B cell (primary cell): ENCODE measurements at regions not wholly inside any gene's neighbourhood (a gene's known extent, or its start where the extent isn't known, plus 50 kb on each side); places are given as distances from the start of the nearest gene placed in this dataset.
"Not testable (repeated sequence)": the region's sequence is repeated elsewhere in the genome, so short reads cannot be mapped to it uniquely, and the experiment has no call there.

Experiments
- ATAC-seq: fragments of 200-7000 bp; cut with Tn5 transposase; one replicate; pipeline ENCODE4 v1.10.0; 2021; ENCODE audit warnings: low read depth, mild to moderate bottlenecking, moderate number of reproducible peaks, moderate library complexity
- CTCF ChIA-PET: fragments of 350-600 bp; sonication (Branson Sonifier 250); formaldehyde crosslinking; loops from one replicate; lab custom pipeline; 2021; ENCODE audit warnings: antibody characterized with exemption, inconsistent platforms; lab: Charles Lee
- POLR2A ChIA-PET: fragments of 350-600 bp; sonication (Branson Sonifier 250); formaldehyde crosslinking; loops from one replicate; lab custom pipeline; 2021; ENCODE audit warnings: antibody characterized with exemption; lab: Charles Lee
- DNase-seq: peaks from one replicate; pipeline ENCODE4 v3.0.0; 2013
- H2AFZ ChIP-seq: 2 replicates; pipeline ENCODE4 v1.6.1; 2012; ENCODE audit warnings: mild to moderate bottlenecking, low read depth, low read length; ENCODE audit not compliant: insufficient read depth, poor library complexity, severe bottlenecking
- H3K27ac ChIP-seq, 2 donors: 1 replicate in 1 of 2; 2 replicates in 1 of 2; pipeline ENCODE4 v1.5.1; 2012 to 2013; ENCODE audit warnings: low read length in 2 of 2, mild to moderate bottlenecking in 2 of 2, moderate library complexity in 1 of 2
- H3K27me3 ChIP-seq, 4 experiments: fragments of 200-600 bp in 1 of 4; sonication (generic) in 1 of 4; replicated peaks in 1 of 4; 1 replicate in 2 of 4; 2 replicates in 2 of 4; pipeline versions ENCODE4 v1.6.1 to v1.7.0; 2013 to 2016; ENCODE audit warnings: low read length in 3 of 4, mild to moderate bottlenecking in 2 of 4, mixed read lengths in 1 of 4, moderate library complexity in 1 of 4; ENCODE audit not compliant: insufficient read depth in 4 of 4, control insufficient read depth in 3 of 4; ENCODE audit errors: control extremely low read depth in 1 of 4
- H3K36me3 ChIP-seq, 2 experiments: replicated peaks in 1 of 2; 1 replicate in 1 of 2; 2 replicates in 1 of 2; pipeline versions ENCODE4 v1.6.1 to v1.7.1; 2013; ENCODE audit warnings: low read length in 1 of 2; ENCODE audit not compliant: insufficient read depth in 2 of 2, control insufficient read depth in 1 of 2; ENCODE audit errors: control extremely low read depth in 1 of 2, extremely low read depth in 1 of 2
- H3K4me1 ChIP-seq, 2 donors: fragments of 200-600 bp in 1 of 2; sonication (generic) in 1 of 2; 1 replicate in 1 of 2; 2 replicates in 1 of 2; pipeline versions ENCODE4 v1.5.1 to v1.6.1; 2013 to 2017; ENCODE audit warnings: low read length in 2 of 2; ENCODE audit not compliant: control insufficient read depth in 2 of 2, insufficient read depth in 2 of 2
- H3K4me2 ChIP-seq: replicated peaks from 2 replicates; pipeline ENCODE3; 2012; ENCODE audit warnings: mild to moderate bottlenecking, low read depth, low read length; ENCODE audit not compliant: poor library complexity, severe bottlenecking
- H3K4me3 ChIP-seq, 5 experiments: fragments of 200-600 bp in 1 of 5; sonication (generic) in 1 of 5; 1 replicate in 3 of 5; 2 replicates in 2 of 5; pipeline versions ENCODE4 v1.5.1 to v1.7.0; 2011 to 2016; ENCODE audit warnings: low read length in 4 of 5, mild to moderate bottlenecking in 4 of 5, low read depth in 2 of 5, control low read depth in 1 of 5, moderate library complexity in 1 of 5; ENCODE audit not compliant: insufficient read depth in 1 of 5; ENCODE audit errors: control extremely low read depth in 1 of 5, extremely low read depth in 1 of 5
- H3K79me2 ChIP-seq: fragments of 200-600 bp; sonication (generic); one replicate; pipeline ENCODE4 v1.6.0; 2016; ENCODE audit warnings: low read length; ENCODE audit not compliant: control insufficient read depth, insufficient read depth
- H3K9ac ChIP-seq: fragments of 200-600 bp; sonication (generic); 2 replicates; pipeline ENCODE4 v1.6.1; 2017; ENCODE audit warnings: mild to moderate bottlenecking, low read length, moderate library complexity
- H3K9me3 ChIP-seq, 3 donors: one replicate each; pipeline versions ENCODE4 v1.6.1 to v1.7.1; 2013; ENCODE audit warnings: low read length in 2 of 3; ENCODE audit not compliant: control insufficient read depth in 2 of 3, insufficient read depth in 1 of 3; ENCODE audit errors: control extremely low read depth in 1 of 3
- H4K20me1 ChIP-seq: 2 replicates; pipeline ENCODE4 v1.6.0; 2012; ENCODE audit warnings: mild to moderate bottlenecking, low read length; ENCODE audit not compliant: insufficient read depth, control insufficient read depth, poor library complexity, severe bottlenecking
- H3K27ac Mint-ChIP-seq: one replicate; pipeline ENCODE4 v1.8.0; 2021; ENCODE audit warnings: mixed read lengths
- H3K27me3 Mint-ChIP-seq: one replicate; pipeline ENCODE4 v1.8.0; 2021; ENCODE audit warnings: mixed read lengths
- H3K4me1 Mint-ChIP-seq: one replicate; pipeline ENCODE4 v1.8.0; 2021; ENCODE audit warnings: mixed read lengths
- H3K4me3 Mint-ChIP-seq: one replicate; pipeline ENCODE4 v1.8.0; 2021; ENCODE audit warnings: mixed read lengths
- H3K9me3 Mint-ChIP-seq: one replicate; pipeline ENCODE4 v1.8.0; 2022; ENCODE audit warnings: mixed read lengths; ENCODE audit not compliant: insufficient read depth
- WGBS: methylation state at CpG from one replicate; pipeline ENCODE4 v1.1.5; 2013; ENCODE audit warnings: missing lambda C conversion rate; ENCODE audit not compliant: insufficient coverage; 5-methylcytosine and 5-hydroxymethylcytosine counted together
- intact Hi-C: fragments of 100-400 bp; cut with micrococcal nuclease; formaldehyde crosslinking; loops from one replicate; pipeline ENCODE4 v1.10.0; 2022

DNA sequence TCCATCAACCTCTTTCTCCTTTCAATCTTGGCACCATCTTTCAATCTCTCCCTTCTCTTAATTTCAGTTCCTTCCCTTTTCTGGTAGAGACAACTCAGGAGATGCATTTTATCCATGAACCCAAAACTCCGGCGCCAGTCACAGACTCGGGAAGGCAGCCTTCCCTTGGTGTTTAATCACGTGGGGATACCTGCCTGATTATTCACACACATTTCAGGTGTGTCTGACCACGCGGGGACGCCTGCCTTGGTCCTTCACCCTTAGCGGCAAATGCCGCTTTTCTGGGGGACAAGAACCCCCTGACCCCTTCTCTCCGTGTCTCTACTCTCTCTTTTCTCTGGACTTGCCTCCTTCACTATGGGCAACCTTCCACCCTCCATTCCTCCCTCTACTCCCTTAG lies 257.6 kb upstream of the GULP1 start:
- DNase-seq, H3K4me2 ChIP-seq, H3K27me3 Mint-ChIP-seq, CTCF ChIA-PET, H3K9me3 ChIP-seq, H3K9me3 Mint-ChIP-seq, ATAC-seq, H3K4me1 Mint-ChIP-seq, POLR2A ChIA-PET, H3K9ac ChIP-seq, intact Hi-C loops, H3K79me2 ChIP-seq, H3K27ac Mint-ChIP-seq, H3K27ac ChIP-seq, H2AFZ ChIP-seq, H3K4me3 ChIP-seq, H3K4me3 Mint-ChIP-seq, H4K20me1 ChIP-seq, H3K27me3 ChIP-seq, H3K36me3 ChIP-seq, H3K4me1 ChIP-seq: not testable (repeated sequence)
- 69% methylated on average over 10 of the region's 10 CpGs for WGBS

DNA sequence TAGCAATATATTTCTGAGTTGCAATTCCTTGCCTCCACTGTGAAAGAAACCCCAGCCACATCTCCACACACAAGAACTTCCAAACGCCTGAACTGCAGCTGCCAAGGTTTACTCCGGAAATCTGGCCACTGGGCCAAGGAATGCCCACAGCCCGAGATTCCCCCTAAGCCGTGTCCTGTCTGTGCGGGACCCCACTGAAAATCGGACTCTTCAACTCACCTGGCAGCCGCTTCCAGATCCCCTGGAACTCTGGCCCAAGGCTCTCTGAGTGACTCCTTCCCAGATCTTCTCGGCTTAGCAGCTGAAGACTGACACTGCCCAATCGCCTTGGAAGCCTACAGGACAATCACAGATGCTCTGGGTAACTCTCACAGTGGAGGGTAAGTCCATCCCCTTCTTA lies 256.3 kb upstream of the GULP1 start:
- H3K4me3 ChIP-seq, H3K27ac ChIP-seq, intact Hi-C loops, H3K4me3 Mint-ChIP-seq, H3K27me3 ChIP-seq, H3K9me3 Mint-ChIP-seq, H3K79me2 ChIP-seq, H3K36me3 ChIP-seq, H3K27ac Mint-ChIP-seq, H3K9me3 ChIP-seq, H4K20me1 ChIP-seq, H3K27me3 Mint-ChIP-seq, H3K9ac ChIP-seq, POLR2A ChIA-PET, H3K4me1 ChIP-seq, H3K4me2 ChIP-seq, H3K4me1 Mint-ChIP-seq, CTCF ChIA-PET, ATAC-seq, H2AFZ ChIP-seq, DNase-seq: not testable (repeated sequence)
- 89% methylated on average over 9 of the region's 9 CpGs for WGBS

DNA sequence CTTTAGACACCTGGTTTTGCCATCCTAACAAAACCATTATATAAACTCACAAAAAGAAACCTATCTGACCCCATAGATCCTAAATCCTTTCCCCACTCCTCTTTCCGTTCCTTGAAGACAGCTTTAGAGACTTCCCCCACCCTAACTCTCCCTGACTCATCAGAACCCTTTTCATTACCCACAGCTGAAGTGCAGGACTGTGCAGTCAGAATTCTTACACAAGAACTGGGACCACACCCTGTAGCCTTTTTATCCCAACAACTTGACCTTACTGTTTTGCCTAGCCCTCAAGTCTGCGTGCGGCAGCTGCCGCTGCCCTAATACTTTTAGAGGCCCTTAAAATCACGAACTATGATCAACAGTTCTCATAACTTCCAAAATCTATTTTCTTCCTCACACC lies 254.9 kb upstream of the GULP1 start:
- H3K79me2 ChIP-seq, H3K27me3 Mint-ChIP-seq, H3K4me1 ChIP-seq, H4K20me1 ChIP-seq, DNase-seq, POLR2A ChIA-PET, ATAC-seq, H3K9me3 ChIP-seq, H3K9me3 Mint-ChIP-seq, H3K9ac ChIP-seq, H3K4me1 Mint-ChIP-seq, H3K27me3 ChIP-seq, H2AFZ ChIP-seq, H3K36me3 ChIP-seq, H3K4me2 ChIP-seq, H3K27ac ChIP-seq, H3K27ac Mint-ChIP-seq, CTCF ChIA-PET, H3K4me3 Mint-ChIP-seq, H3K4me3 ChIP-seq, intact Hi-C loops: not testable (repeated sequence)
- 91% methylated on average over 5 of the region's 5 CpGs for WGBS
